HEK293 (cell line): ENCODE measurements at regions not wholly inside any gene's neighbourhood (a gene's known extent, or its start where the extent isn't known, plus 50 kb on each side); places are given as distances from the start of the nearest gene placed in this dataset.
"Not testable (repeated sequence)": the region's sequence is repeated elsewhere in the genome, so short reads cannot be mapped to it uniquely, and the experiment has no call there.

Experiments used
- CTCF ChIA-PET: fragments of 350-600 bp; formaldehyde crosslinking; extraction: SDS; loops from one replicate; lab custom pipeline; 2021; ENCODE audit warnings: antibody characterized with exemption; lab: Yijun Ruan, JAX
- POLR2A ChIA-PET: fragments of 300-600 bp; formaldehyde crosslinking; extraction: SDS; loops from one replicate; lab custom pipeline; 2020; ENCODE audit warnings: antibody characterized with exemption, inconsistent platforms; lab: Yijun Ruan, JAX
- H3K27ac ChIP-seq: fragments of 200-500 bp; sonication (Bioruptor generic); 2 replicates; pipeline ENCODE4 v1.5.1; 2014; ENCODE audit warnings: low read depth, low read length, control low read depth, inconsistent platforms; ENCODE audit errors: extremely low read depth
- H3K36me3 ChIP-seq, 2 experiments: fragments of 200-500 bp in 1 of 2; sonication (Bioruptor generic) in 1 of 2; 1 replicate in 1 of 2; 2 replicates in 1 of 2; pipeline ENCODE4 v1.5.1; 2014 to 2017; ENCODE audit warnings: inconsistent platforms in 2 of 2, low read length in 2 of 2; ENCODE audit not compliant: control insufficient read depth in 2 of 2, insufficient read depth in 1 of 2
- H3K4me1 ChIP-seq: fragments of 200-500 bp; sonication (Bioruptor generic); 2 replicates; pipeline ENCODE4 v1.5.1; 2014; ENCODE audit warnings: mild to moderate bottlenecking, low read length, inconsistent platforms; ENCODE audit not compliant: control insufficient read depth, insufficient read depth
- H3K4me3 ChIP-seq: 2 replicates; pipeline ENCODE4 v1.5.1; 2011; ENCODE audit warnings: low read depth, mild to moderate bottlenecking, control low read depth, low read length, moderate library complexity
- H3K9me3 ChIP-seq: fragments of 200-500 bp; sonication (Bioruptor generic); 2 replicates; pipeline ENCODE4 v1.5.1; 2014; ENCODE audit warnings: low read depth, low read length, inconsistent platforms; ENCODE audit not compliant: control insufficient read depth, insufficient read depth
- GFI1B ChIP-seq: fragments of 450-650 bp; formaldehyde crosslinking; IDR thresholded peaks from 2 replicates; pipeline ENCODE4 v1.5.1; 2016; ENCODE audit warnings: missing biosample characterization, missing genetic modification characterization
- KLF8 ChIP-seq: fragments of 450-650 bp; formaldehyde crosslinking; IDR thresholded peaks from 2 replicates; pipeline ENCODE4 v1.5.1; 2016; ENCODE audit warnings: missing biosample characterization, missing genetic modification characterization
- PBX3 ChIP-seq: sonication (generic); formaldehyde crosslinking; IDR thresholded peaks from 2 replicates; pipeline ENCODE4 v1.8.1; 2022; ENCODE audit warnings: mild to moderate bottlenecking, moderate library complexity, missing genetic modification reagents
- TCF7L2 ChIP-seq: IDR thresholded peaks from 2 replicates; pipeline ENCODE4 v1.6.1; 2011; ENCODE audit warnings: low read depth, mild to moderate bottlenecking, inconsistent platforms, low read length, moderate library complexity, borderline replicate concordance
- ZNF280D ChIP-seq: fragments of 450-650 bp; formaldehyde crosslinking; IDR thresholded peaks from 2 replicates; pipeline ENCODE4 v1.5.1; 2016; ENCODE audit warnings: missing biosample characterization, missing genetic modification characterization
- ZNF335 ChIP-seq: fragments of 450-650 bp; formaldehyde crosslinking; conservative IDR thresholded peaks from 2 replicates; pipeline ENCODE4 v1.5.1; 2016; ENCODE audit warnings: missing biosample characterization, missing genetic modification characterization
- ZNF701 ChIP-seq: fragments of 450-650 bp; formaldehyde crosslinking; IDR thresholded peaks from 2 replicates; pipeline ENCODE4 v1.5.1; 2016; ENCODE audit warnings: missing biosample characterization, missing genetic modification characterization
- ZNF76 ChIP-seq: fragments of 450-650 bp; formaldehyde crosslinking; IDR thresholded peaks from 2 replicates; pipeline ENCODE4; 2016; ENCODE audit warnings: low read depth, missing biosample characterization, missing genetic modification characterization, borderline replicate concordance
- ZNF830 ChIP-seq: fragments of 450-650 bp; IDR thresholded peaks from 2 replicates; pipeline ENCODE4 v1.5.0; 2018; ENCODE audit warnings: missing biosample characterization, missing genetic modification characterization, low read depth, mild to moderate bottlenecking, moderate library complexity
- TF ChIP-seq, protein P1 (sequence below): fragments of 450-650 bp; IDR thresholded peaks from 2 replicates; pipeline ENCODE4 v1.5.1; 2018; ENCODE audit warnings: missing biosample characterization, mild to moderate bottlenecking, missing genetic modification characterization
- TF ChIP-seq, protein P2 (sequence below): fragments of 450-650 bp; formaldehyde crosslinking; IDR thresholded peaks from 2 replicates; pipeline ENCODE4 v1.5.1; 2016; ENCODE audit warnings: missing biosample characterization, missing genetic modification characterization, borderline replicate concordance

- TF ChIP-seq ZNF701 = no peak
- TF ChIP-seq, protein P1, sequence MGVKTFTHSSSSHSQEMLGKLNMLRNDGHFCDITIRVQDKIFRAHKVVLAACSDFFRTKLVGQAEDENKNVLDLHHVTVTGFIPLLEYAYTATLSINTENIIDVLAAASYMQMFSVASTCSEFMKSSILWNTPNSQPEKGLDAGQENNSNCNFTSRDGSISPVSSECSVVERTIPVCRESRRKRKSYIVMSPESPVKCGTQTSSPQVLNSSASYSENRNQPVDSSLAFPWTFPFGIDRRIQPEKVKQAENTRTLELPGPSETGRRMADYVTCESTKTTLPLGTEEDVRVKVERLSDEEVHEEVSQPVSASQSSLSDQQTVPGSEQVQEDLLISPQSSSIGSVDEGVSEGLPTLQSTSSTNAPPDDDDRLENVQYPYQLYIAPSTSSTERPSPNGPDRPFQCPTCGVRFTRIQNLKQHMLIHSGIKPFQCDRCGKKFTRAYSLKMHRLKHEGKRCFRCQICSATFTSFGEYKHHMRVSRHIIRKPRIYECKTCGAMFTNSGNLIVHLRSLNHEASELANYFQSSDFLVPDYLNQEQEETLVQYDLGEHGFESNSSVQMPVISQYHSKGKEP (tag by site-specific recombination) = no peak
- TF ChIP-seq PBX3 = no peak
- no peak for TF ChIP-seq ZNF280D
- no peak for TF ChIP-seq KLF8 (tag by site-specific recombination)
- TF ChIP-seq GFI1B = no peak
- TF ChIP-seq ZNF830 (tag by site-specific recombination) = no peak
- TF ChIP-seq TCF7L2 = no peak
- no peak for TF ChIP-seq ZNF335 (tag by site-specific recombination)
- TF ChIP-seq, protein P2, sequence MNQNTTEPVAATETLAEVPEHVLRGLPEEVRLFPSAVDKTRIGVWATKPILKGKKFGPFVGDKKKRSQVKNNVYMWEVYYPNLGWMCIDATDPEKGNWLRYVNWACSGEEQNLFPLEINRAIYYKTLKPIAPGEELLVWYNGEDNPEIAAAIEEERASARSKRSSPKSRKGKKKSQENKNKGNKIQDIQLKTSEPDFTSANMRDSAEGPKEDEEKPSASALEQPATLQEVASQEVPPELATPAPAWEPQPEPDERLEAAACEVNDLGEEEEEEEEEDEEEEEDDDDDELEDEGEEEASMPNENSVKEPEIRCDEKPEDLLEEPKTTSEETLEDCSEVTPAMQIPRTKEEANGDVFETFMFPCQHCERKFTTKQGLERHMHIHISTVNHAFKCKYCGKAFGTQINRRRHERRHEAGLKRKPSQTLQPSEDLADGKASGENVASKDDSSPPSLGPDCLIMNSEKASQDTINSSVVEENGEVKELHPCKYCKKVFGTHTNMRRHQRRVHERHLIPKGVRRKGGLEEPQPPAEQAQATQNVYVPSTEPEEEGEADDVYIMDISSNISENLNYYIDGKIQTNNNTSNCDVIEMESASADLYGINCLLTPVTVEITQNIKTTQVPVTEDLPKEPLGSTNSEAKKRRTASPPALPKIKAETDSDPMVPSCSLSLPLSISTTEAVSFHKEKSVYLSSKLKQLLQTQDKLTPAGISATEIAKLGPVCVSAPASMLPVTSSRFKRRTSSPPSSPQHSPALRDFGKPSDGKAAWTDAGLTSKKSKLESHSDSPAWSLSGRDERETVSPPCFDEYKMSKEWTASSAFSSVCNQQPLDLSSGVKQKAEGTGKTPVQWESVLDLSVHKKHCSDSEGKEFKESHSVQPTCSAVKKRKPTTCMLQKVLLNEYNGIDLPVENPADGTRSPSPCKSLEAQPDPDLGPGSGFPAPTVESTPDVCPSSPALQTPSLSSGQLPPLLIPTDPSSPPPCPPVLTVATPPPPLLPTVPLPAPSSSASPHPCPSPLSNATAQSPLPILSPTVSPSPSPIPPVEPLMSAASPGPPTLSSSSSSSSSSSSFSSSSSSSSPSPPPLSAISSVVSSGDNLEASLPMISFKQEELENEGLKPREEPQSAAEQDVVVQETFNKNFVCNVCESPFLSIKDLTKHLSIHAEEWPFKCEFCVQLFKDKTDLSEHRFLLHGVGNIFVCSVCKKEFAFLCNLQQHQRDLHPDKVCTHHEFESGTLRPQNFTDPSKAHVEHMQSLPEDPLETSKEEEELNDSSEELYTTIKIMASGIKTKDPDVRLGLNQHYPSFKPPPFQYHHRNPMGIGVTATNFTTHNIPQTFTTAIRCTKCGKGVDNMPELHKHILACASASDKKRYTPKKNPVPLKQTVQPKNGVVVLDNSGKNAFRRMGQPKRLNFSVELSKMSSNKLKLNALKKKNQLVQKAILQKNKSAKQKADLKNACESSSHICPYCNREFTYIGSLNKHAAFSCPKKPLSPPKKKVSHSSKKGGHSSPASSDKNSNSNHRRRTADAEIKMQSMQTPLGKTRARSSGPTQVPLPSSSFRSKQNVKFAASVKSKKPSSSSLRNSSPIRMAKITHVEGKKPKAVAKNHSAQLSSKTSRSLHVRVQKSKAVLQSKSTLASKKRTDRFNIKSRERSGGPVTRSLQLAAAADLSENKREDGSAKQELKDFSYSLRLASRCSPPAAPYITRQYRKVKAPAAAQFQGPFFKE (tag by site-specific recombination) = no peak
- no peak for TF ChIP-seq ZNF76 (tag by site-specific recombination)
- CTCF ChIA-PET = interaction anchor here (0.6 kb wide), 1 partner anchor 11 kb away, joined by 3 read pairs; no protein-coding TSS in a partner anchor
- no peaks in the 10 kb centered on the region for H3K36me3 ChIP-seq
- no peak overlapping the region for H3K4me3 ChIP-seq
- H3K27ac ChIP-seq = no peak overlapping the region
- H3K4me1 ChIP-seq = no peaks in the 10 kb centered on the region
- POLR2A ChIA-PET = no interaction called here
- no peaks in the 10 kb centered on the region for H3K9me3 ChIP-seq
Measured at GRCh38 chr9:96148634-96149532, 153.1 kb downstream of the HSD17B3 start.

DNA sequence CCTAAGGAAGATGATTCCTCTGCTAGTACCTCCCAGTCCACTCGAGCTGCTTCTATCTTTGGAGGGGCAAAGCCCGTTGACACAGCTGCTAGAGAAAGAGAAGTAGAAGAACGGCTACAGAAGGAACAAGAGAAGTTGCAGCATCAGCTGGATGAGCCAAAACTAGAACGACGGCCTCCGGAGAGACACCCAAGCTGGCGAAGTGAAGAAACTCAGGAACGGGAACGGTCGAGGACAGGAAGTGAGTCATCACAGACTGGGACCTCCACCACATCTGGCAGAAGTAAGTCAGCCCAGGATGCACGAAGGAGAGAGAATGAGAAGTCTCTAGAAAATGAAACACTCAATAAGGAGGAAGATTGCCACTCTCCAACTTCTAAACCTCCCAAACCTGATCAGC is 154.9 kb downstream of the HSD17B3 start:
- POLR2A ChIA-PET, H3K4me1 ChIP-seq, H3K36me3 ChIP-seq, H3K27ac ChIP-seq, H3K9me3 ChIP-seq, CTCF ChIA-PET, H3K4me3 ChIP-seq: not testable (repeated sequence)
